Neural cell (in vitro differentiated cells): ENCODE measurements at regions not wholly inside any gene's neighbourhood (a gene's known extent, or its start where the extent isn't known, plus 50 kb on each side); places are given as distances from the start of the nearest gene placed in this dataset.

Experiments used
- H2AFZ ChIP-seq: fragments of 200-600, 300-800 bp; sonication (generic), shearing (Covaris generic); 2 replicates; pipeline ENCODE4 v1.6.0; 2014; ENCODE audit warnings: low read depth, mild to moderate bottlenecking, antibody characterized with exemption, low read length, moderate library complexity
- H3F3A ChIP-seq: fragments of 200-600 bp; shearing (Covaris generic); 2 replicates; pipeline ENCODE4 v1.6.1; 2016; ENCODE audit warnings: mild to moderate bottlenecking, moderate library complexity, mixed read lengths, antibody characterized with exemption, low read length; ENCODE audit not compliant: insufficient read depth, poor library complexity, severe bottlenecking
- H3K27ac ChIP-seq: fragments of 200-600, 300-800 bp; sonication (generic), shearing (Covaris generic); 2 replicates; pipeline ENCODE4 v1.5.1; 2014; ENCODE audit warnings: mild to moderate bottlenecking, low read length, moderate library complexity
- H3K27me3 ChIP-seq: fragments of 300-800, 200-600 bp; sonication (generic), shearing (Covaris generic); 2 replicates; pipeline ENCODE4 v1.6.0; 2014; ENCODE audit warnings: mild to moderate bottlenecking, low read depth, low read length, moderate library complexity; ENCODE audit not compliant: insufficient read depth
- H3K36me3 ChIP-seq: fragments of 300-800, 200-600 bp; sonication (generic), shearing (Covaris generic); 2 replicates; pipeline ENCODE4 v1.5.1; 2014; ENCODE audit warnings: mild to moderate bottlenecking, antibody characterized with exemption, low read length, moderate library complexity; ENCODE audit not compliant: insufficient read depth
- H3K4me2 ChIP-seq: fragments of 300-800, 200-600 bp; sonication (generic), shearing (Covaris generic); 2 replicates; pipeline ENCODE4 v1.6.0; 2014; ENCODE audit warnings: mild to moderate bottlenecking, low read length
- H3K4me3 ChIP-seq: fragments of 300-800, 200-600 bp; sonication (generic), shearing (Covaris generic); 2 replicates; pipeline ENCODE4 v1.5.1; 2014; ENCODE audit warnings: mild to moderate bottlenecking, low read length, moderate library complexity
- H3K79me2 ChIP-seq: fragments of 200-600 bp; shearing (Covaris generic); replicated peaks from 2 replicates; pipeline ENCODE4 v1.6.0; 2014; ENCODE audit warnings: mild to moderate bottlenecking, low read length, moderate library complexity; ENCODE audit not compliant: insufficient read depth
- H3K9ac ChIP-seq: fragments of 300-800, 200-600 bp; sonication (generic), shearing (Covaris generic); 2 replicates; pipeline ENCODE4 v1.6.1; 2016; ENCODE audit warnings: mild to moderate bottlenecking, low read length, mixed read lengths
- H3K9me2 ChIP-seq: fragments of 200-600 bp; shearing (Covaris generic); 2 replicates; pipeline ENCODE4 v1.6.1; 2016; ENCODE audit warnings: mild to moderate bottlenecking, low read length, mixed read lengths; ENCODE audit not compliant: insufficient read depth
- H3K9me3 ChIP-seq: fragments of 200-600, 300-800 bp; sonication (generic), shearing (Covaris generic); 2 replicates; pipeline ENCODE4 v1.6.1; 2016; ENCODE audit warnings: mild to moderate bottlenecking, mixed run types, low read length, moderate library complexity, mixed read lengths
- H4K20me1 ChIP-seq: fragments of 200-600 bp; shearing (Covaris generic); 2 replicates; pipeline ENCODE4 v1.6.1; 2016; ENCODE audit warnings: mild to moderate bottlenecking, mixed run types; ENCODE audit not compliant: insufficient read depth
- CTCF ChIP-seq: fragments of 450-650 bp; IDR thresholded peaks from 2 replicates; pipeline ENCODE4 v1.5.1; 2014; ENCODE audit warnings: antibody characterized with exemption, mild to moderate bottlenecking, moderate library complexity; ENCODE audit not compliant: poor library complexity, severe bottlenecking
- EP300 ChIP-seq: fragments of 450-650 bp; conservative IDR thresholded peaks from 2 replicates; pipeline ENCODE4 v1.6.1; 2014; ENCODE audit warnings: antibody characterized with exemption, mild to moderate bottlenecking, moderate library complexity; ENCODE audit not compliant: poor library complexity, severe bottlenecking
- EZH2 ChIP-seq: fragments of 200-600, 300-800 bp; shearing (Covaris generic), sonication (generic); IDR thresholded peaks from 2 replicates; pipeline ENCODE4 v1.6.1; 2014; ENCODE audit warnings: antibody characterized with exemption, low read length, borderline replicate concordance, mild to moderate bottlenecking; ENCODE audit not compliant: insufficient read depth, poor library complexity, severe bottlenecking
- MXI1 ChIP-seq: fragments of 450-650 bp; conservative IDR thresholded peaks from 2 replicates; pipeline ENCODE4 v1.6.1; 2014; ENCODE audit warnings: antibody characterized with exemption, mild to moderate bottlenecking; ENCODE audit not compliant: poor library complexity, severe bottlenecking
- POLR2AphosphoS5 ChIP-seq: IDR thresholded peaks from 2 replicates; pipeline ENCODE4 v1.6.1; 2012
- RAD21 ChIP-seq: fragments of 450-650 bp; conservative IDR thresholded peaks from 2 replicates; pipeline ENCODE4 v1.6.1; 2014; ENCODE audit warnings: antibody characterized with exemption, mild to moderate bottlenecking, moderate library complexity
- REST ChIP-seq: IDR thresholded peaks from 2 replicates; pipeline ENCODE4 v1.6.1; 2012; ENCODE audit warnings: borderline replicate concordance
- SMC3 ChIP-seq: fragments of 450-650 bp; conservative IDR thresholded peaks from 2 replicates; pipeline ENCODE4 v1.6.1; 2014; ENCODE audit warnings: antibody characterized with exemption, mild to moderate bottlenecking, moderate library complexity; ENCODE audit not compliant: poor library complexity
- TAF1 ChIP-seq: IDR thresholded peaks from 2 replicates; pipeline ENCODE4 v1.6.1; 2012; ENCODE audit warnings: low read depth

- Histone ChIP-seq H3K79me2 (no peaks in the 10 kb centered on the region), H4K20me1 (no peaks in the 10 kb centered on the region), H3F3A (no peaks in the 10 kb centered on the region), H3K27me3 (no peaks in the 10 kb centered on the region), H3K9me3 (no peaks in the 10 kb centered on the region), H3K9me2 (no peaks in the 10 kb centered on the region), H2AFZ (no peak overlapping the region), H3K36me3 (no peaks in the 10 kb centered on the region), H3K4me3 (no peak overlapping the region), H3K9ac (no peak overlapping the region), H3K27ac (no peak overlapping the region), H3K4me2 (no peak overlapping the region)
- TF ChIP-seq RAD21 (no peak), EP300 (no peak), REST (no peak), MXI1 (no peak), POLR2AphosphoS5 (no peak), TAF1 (no peak)
Observed at GRCh38 chr18:28287146-28287545, 110.2 kb upstream of the CDH2 start.

- TF ChIP-seq RAD21: no peak
- no peak for TF ChIP-seq REST
- TF ChIP-seq TAF1: no peak
- no peak for TF ChIP-seq EP300
- no peak for TF ChIP-seq EZH2
- TF ChIP-seq MXI1: no peak
- TF ChIP-seq SMC3: no peak
- no peak for TF ChIP-seq CTCF
- no peak for TF ChIP-seq POLR2AphosphoS5
- no peak overlapping the region for H3K4me3 ChIP-seq
- H3K79me2 ChIP-seq: no peaks in the 10 kb centered on the region
- no peaks in the 10 kb centered on the region for H3F3A ChIP-seq
- H4K20me1 ChIP-seq: no peaks in the 10 kb centered on the region
- no peak overlapping the region for H3K9ac ChIP-seq
- H3K9me2 ChIP-seq: no peaks in the 10 kb centered on the region
- H3K27me3 ChIP-seq: no peaks in the 10 kb centered on the region
- no peak overlapping the region for H2AFZ ChIP-seq
- no peaks in the 10 kb centered on the region for H3K9me3 ChIP-seq
- no peaks in the 10 kb centered on the region for H3K36me3 ChIP-seq
- no peak overlapping the region for H3K27ac ChIP-seq
- no peak overlapping the region for H3K4me2 ChIP-seq
Observed at GRCh38 chr18:28284132-28284531, 107.2 kb upstream of the CDH2 start.
